Erythroblast (primary cell): ENCODE measurements at regions not wholly inside any gene's neighbourhood (a gene's known extent, or its start where the extent isn't known, plus 50 kb on each side); places are given as distances from the start of the nearest gene placed in this dataset.

Source experiments
- GATA1 ChIP-seq: IDR thresholded peaks from 2 replicates; pipeline ENCODE4 v1.6.1; 2011; ENCODE audit warnings: low read depth, mild to moderate bottlenecking, control low read depth, low read length, moderate library complexity
- POLR2A ChIP-seq: IDR thresholded peaks from 2 replicates; pipeline ENCODE4 v1.6.1; 2011; ENCODE audit warnings: mild to moderate bottlenecking, low read length

DNA sequence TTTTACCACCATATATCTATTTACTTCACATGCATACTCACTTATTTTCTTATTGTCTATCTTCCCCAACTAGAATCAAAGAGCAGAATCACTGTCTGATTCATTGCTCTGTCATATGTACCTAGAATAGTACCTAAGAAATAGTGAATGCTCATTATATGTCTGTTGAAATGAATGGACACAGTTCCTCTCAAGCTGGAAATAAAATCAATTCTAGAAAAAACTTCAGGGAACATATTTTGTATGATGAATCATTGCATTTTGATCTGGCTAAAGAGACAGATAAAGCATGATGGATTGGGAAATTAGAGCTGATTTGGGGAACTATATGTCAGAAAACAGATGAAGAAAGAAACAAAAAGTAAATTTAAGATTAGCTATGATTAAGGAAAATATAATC, 623.3 kb downstream of the C12orf50 start:
- TF ChIP-seq POLR2A (no peak), GATA1 (no peak)
